Stimulated activated naive CD8-positive, alpha-beta T cell treated with anti-CD3 and anti-CD28 coated beads, Interleukin-15, Interleukin-2, amounts not matched to agents 100 ng/mL and 50 ng/mL, for 24 hours (primary cell): ENCODE measurements at regions not wholly inside any gene's neighbourhood (a gene's known extent, or its start where the extent isn't known, plus 50 kb on each side); places are given as distances from the start of the nearest gene placed in this dataset.

Experiments used
- H3K27ac Mint-ChIP-seq: one replicate; pipeline ENCODE4 v1.8.0; 2021; ENCODE audit warnings: mild to moderate bottlenecking, mixed read lengths
- H3K27me3 Mint-ChIP-seq: one replicate; pipeline ENCODE4 v1.8.0; 2021; ENCODE audit warnings: mixed read lengths
- H3K36me3 Mint-ChIP-seq: one replicate; pipeline ENCODE4 v1.8.0; 2021; ENCODE audit warnings: low read depth, mixed read lengths
- H3K4me1 Mint-ChIP-seq: one replicate; pipeline ENCODE4 v1.8.0; 2021; ENCODE audit warnings: low read depth, mixed read lengths
- H3K4me3 Mint-ChIP-seq: one replicate; pipeline ENCODE4 v1.8.0; 2021; ENCODE audit warnings: mild to moderate bottlenecking, mixed read lengths
- H3K9me3 Mint-ChIP-seq: one replicate; pipeline ENCODE4 v1.8.0; 2021; ENCODE audit warnings: mixed read lengths

DNA sequence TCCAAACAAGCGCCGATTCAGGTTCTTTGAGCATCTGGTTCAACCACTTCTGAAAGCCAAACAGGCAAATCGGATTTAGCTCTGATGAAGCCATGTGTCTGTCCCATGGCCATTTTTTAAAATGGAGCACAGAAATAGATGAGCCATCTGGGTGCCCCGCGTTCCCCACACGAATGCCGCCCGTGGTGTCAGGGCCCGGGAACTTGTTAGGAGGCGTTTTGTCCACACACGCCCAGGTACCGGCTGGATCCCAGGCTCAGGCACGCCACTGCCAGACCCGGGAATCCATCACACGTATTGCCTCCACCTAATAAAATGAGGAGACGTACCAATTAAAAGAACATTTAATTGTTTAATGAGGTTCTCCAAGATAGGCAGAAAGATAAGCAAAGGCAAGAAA lies 374.4 kb upstream of the SALL3 start:
- Mint-ChIP-seq H3K4me3 (no peak overlapping the region), H3K36me3 (no peaks in the 10 kb centered on the region), H3K4me1 (no peaks in the 10 kb centered on the region), H3K9me3 (peaks cover 8% of the 10 kb centered on the region), H3K27me3 (no peaks in the 10 kb centered on the region), H3K27ac (no peak overlapping the region)

DNA sequence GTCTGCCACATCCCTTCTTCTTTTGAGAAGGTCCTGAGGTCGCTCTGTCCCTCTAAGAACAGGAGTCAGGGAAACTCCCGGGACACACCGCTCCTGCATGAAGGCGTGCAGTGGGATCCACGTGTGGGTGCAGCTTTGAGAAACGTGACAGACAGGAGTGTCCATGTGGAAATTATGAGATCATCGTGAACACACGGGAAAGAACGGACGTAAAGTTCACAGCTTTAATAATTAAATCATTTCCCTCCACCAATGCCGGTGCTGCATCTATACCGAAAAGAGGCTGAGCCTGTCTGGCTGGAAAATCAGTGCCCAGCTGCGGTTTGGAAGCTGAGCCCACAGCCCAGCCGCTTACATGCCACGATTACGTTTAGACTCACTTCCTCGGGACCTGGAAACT lies 372.4 kb upstream of the SALL3 start:
- no peaks in the 10 kb centered on the region for H3K36me3 Mint-ChIP-seq
- peaks cover 8% of the 10 kb centered on the region for H3K9me3 Mint-ChIP-seq
- no peaks in the 10 kb centered on the region for H3K27me3 Mint-ChIP-seq
- no peak overlapping the region for H3K27ac Mint-ChIP-seq
- no peak overlapping the region for H3K4me3 Mint-ChIP-seq
- H3K4me1 Mint-ChIP-seq = no peaks in the 10 kb centered on the region

GRCh38 chr18:78607784-78608183 lies 371.8 kb upstream of the SALL3 start:
- no peak overlapping the region for H3K4me3 Mint-ChIP-seq

GRCh38 chr18:78610179-78610578 lies 369.4 kb upstream of the SALL3 start:
- peaks cover 10% of the 10 kb centered on the region for H3K9me3 Mint-ChIP-seq
- no peaks in the 10 kb centered on the region for H3K27me3 Mint-ChIP-seq
- H3K4me1 Mint-ChIP-seq = no peaks in the 10 kb centered on the region
- no peak overlapping the region for H3K4me3 Mint-ChIP-seq
- H3K36me3 Mint-ChIP-seq = no peaks in the 10 kb centered on the region
- H3K27ac Mint-ChIP-seq = no peak overlapping the region

More at GRCh38 chr18:78607784-78608183, 371.8 kb upstream of the SALL3 start:
- Mint-ChIP-seq H3K36me3 (no peaks in the 10 kb centered on the region), H3K9me3 (peaks cover 8% of the 10 kb centered on the region), H3K4me1 (no peaks in the 10 kb centered on the region), H3K27me3 (no peaks in the 10 kb centered on the region), H3K27ac (no peak overlapping the region)

GRCh38 chr18:78611201-78611800 lies 368.3 kb upstream of the SALL3 start:
- Mint-ChIP-seq H3K27me3 (no peaks in the 10 kb centered on the region), H3K4me1 (no peaks in the 10 kb centered on the region), H3K27ac (no peak overlapping the region), H3K36me3 (no peaks in the 10 kb centered on the region), H3K9me3 (peaks cover 8% of the 10 kb centered on the region), H3K4me3 (no peak overlapping the region)

- H3K27me3 Mint-ChIP-seq = no peaks in the 10 kb centered on the region
- H3K36me3 Mint-ChIP-seq = no peaks in the 10 kb centered on the region
- no peak overlapping the region for H3K27ac Mint-ChIP-seq
- peaks cover 8% of the 10 kb centered on the region for H3K9me3 Mint-ChIP-seq
- no peaks in the 10 kb centered on the region for H3K4me1 Mint-ChIP-seq
- no peak overlapping the region for H3K4me3 Mint-ChIP-seq
Measured at GRCh38 chr18:78611869-78612268, 367.7 kb upstream of the SALL3 start.

GRCh38 chr18:78612318-78612717 lies 367.3 kb upstream of the SALL3 start:
- Mint-ChIP-seq H3K27ac (no peak overlapping the region), H3K4me1 (no peaks in the 10 kb centered on the region), H3K9me3 (peaks cover 8% of the 10 kb centered on the region), H3K36me3 (no peaks in the 10 kb centered on the region), H3K4me3 (no peak overlapping the region), H3K27me3 (no peaks in the 10 kb centered on the region)

DNA sequence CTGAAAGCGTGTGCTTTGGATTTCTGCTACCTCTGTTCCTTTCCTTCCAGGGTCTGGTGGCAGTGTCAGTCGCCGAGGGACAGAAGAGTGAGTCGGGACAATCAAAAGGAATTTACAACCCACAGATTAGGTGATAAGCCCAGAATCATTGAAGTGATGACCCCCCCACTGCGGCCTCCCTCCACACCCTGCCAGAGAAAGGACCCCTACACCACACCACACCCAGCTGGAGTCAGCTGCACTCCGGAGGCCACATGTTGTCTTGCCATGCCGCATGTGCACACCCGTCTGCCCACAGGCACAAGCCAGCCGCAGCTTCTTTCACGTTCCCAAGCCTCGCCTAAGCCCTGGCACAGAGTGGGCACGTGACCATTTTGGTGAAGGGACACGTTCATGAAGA lies 366.8 kb upstream of the SALL3 start:
- no peaks in the 10 kb centered on the region for H3K27me3 Mint-ChIP-seq
- H3K27ac Mint-ChIP-seq = no peak overlapping the region
- H3K4me1 Mint-ChIP-seq = no peaks in the 10 kb centered on the region
- H3K9me3 Mint-ChIP-seq = peaks cover 8% of the 10 kb centered on the region
- H3K36me3 Mint-ChIP-seq = no peaks in the 10 kb centered on the region
- H3K4me3 Mint-ChIP-seq = no peak overlapping the region

- Mint-ChIP-seq H3K27me3 (peaks cover 3% of the 10 kb centered on the region), H3K27ac (no peak overlapping the region), H3K4me1 (no peaks in the 10 kb centered on the region), H3K9me3 (no peaks in the 10 kb centered on the region), H3K36me3 (no peaks in the 10 kb centered on the region), H3K4me3 (no peak overlapping the region)
Measured at GRCh38 chr18:78618726-78619125, 360.9 kb upstream of the SALL3 start.

DNA sequence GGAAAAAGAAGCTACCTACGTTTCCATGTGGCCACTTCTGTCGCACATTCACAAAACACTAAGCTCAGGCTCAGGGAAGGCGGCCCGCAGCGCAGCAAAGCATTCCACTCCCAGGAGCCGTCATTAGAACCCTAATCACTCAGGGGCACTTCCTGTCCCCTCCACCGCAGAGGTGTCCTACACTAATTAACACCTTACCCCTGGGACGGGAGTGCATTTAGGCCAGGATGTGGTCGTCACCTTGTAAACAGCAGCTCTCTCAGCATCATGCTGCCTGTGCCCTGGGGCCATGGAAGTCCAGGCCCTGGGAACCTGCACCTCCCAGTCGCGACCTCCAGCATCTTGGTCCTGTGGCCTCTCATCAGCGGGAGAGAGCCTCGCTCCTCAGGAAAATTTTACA lies 359.8 kb upstream of the SALL3 start:
- no peak overlapping the region for H3K27ac Mint-ChIP-seq
- no peaks in the 10 kb centered on the region for H3K36me3 Mint-ChIP-seq
- H3K4me1 Mint-ChIP-seq = no peaks in the 10 kb centered on the region
- no peaks in the 10 kb centered on the region for H3K9me3 Mint-ChIP-seq
- no peak overlapping the region for H3K4me3 Mint-ChIP-seq
- peaks cover 3% of the 10 kb centered on the region for H3K27me3 Mint-ChIP-seq

DNA sequence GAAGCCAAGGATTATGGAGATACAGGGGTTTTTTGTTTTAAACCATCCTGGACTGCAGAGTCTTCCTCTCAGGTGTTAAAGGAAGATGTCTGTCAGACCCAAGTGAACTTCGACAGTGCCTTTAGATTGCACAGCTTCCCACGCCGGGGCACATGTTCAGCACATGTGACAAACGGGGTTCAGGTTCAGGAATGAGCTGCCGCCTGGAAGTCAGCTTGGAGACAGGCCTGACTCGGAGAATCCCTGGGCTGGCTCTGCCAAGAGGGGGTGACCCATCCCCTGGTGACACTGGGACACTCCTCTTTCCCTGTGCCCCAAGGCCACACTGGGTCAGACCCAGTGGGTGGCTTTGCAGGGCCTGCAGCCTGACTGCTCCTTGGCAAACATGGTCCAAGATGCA lies 359.3 kb upstream of the SALL3 start:
- no peaks in the 10 kb centered on the region for H3K9me3 Mint-ChIP-seq
- H3K4me3 Mint-ChIP-seq = no peak overlapping the region
- H3K4me1 Mint-ChIP-seq = no peaks in the 10 kb centered on the region
- no peak overlapping the region for H3K27ac Mint-ChIP-seq
- no peaks in the 10 kb centered on the region for H3K36me3 Mint-ChIP-seq
- H3K27me3 Mint-ChIP-seq = peaks cover 5% of the 10 kb centered on the region

GRCh38 chr18:78621141-78621755 lies 358.4 kb upstream of the SALL3 start:
- Mint-ChIP-seq H3K36me3 (no peaks in the 10 kb centered on the region), H3K27me3 (peaks cover 13% of the 10 kb centered on the region), H3K27ac (no peak overlapping the region), H3K4me3 (no peak overlapping the region), H3K4me1 (no peaks in the 10 kb centered on the region), H3K9me3 (no peaks in the 10 kb centered on the region)

DNA sequence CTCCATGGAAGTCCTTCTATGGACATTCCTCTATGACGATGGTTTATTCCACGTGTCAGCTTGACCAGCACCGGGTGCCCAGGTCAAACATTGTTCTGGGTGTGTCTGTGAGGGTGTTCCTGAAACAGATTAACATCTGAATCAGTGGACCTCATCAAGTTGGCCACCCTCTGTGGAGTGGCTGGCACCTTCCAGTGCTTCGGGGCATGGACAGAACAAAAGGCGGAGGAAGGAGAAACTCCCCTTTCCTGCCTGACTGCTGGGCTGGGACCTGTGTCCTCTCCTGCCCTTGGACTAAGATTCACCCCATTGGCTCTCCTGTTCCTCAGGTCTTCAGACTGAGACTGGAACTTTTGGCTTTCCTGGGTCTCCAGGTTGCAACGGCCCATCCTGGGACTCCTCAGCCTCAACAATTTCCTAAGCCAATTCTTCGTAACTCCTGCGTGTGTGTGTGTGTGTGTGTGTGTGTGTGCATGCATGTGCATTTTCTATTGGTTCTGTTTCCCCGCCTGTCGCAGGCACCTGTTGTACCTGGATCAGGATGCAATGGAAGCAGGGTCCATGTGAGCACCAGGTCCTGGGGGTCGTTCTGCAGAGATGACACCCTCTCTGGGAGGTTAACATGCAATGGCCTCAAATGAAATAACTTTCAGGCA lies 357.2 kb upstream of the SALL3 start:
- peaks cover 18% of the 10 kb centered on the region for H3K27me3 Mint-ChIP-seq
- H3K36me3 Mint-ChIP-seq = no peaks in the 10 kb centered on the region
- no peaks in the 10 kb centered on the region for H3K4me1 Mint-ChIP-seq
- no peak overlapping the region for H3K27ac Mint-ChIP-seq
- no peaks in the 10 kb centered on the region for H3K9me3 Mint-ChIP-seq
- no peak overlapping the region for H3K4me3 Mint-ChIP-seq

DNA sequence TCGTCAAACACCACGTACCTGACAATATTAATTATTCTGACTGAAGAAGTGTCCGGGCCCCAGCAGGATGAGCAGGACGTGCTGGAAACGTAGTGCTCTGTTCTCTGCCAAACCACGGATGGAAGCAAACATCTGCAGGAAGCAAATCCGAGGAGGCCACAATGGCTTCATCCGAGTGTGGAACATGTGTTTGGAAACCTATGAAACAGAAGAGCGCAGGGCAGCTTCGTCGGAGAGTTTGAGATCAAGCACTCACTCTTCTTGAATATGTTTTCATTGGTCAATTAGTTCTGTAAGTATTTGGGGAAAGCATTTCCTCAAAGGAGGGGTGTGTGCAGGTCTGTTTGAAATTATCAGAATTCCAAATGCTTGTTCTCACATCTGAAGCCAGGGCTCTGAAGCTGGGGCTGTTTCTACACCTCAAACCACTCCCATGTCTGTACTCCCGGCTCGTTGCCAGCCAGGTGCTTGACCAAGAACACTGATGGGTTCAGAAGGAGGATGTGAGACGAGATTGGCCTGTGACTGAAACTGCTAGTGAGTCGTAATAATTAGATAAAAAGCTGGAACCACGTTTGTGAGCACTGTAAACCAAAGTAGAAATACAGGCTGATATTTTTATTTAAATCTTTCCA lies 356.6 kb upstream of the SALL3 start:
- Mint-ChIP-seq H3K27ac (no peak overlapping the region), H3K9me3 (no peaks in the 10 kb centered on the region), H3K36me3 (no peaks in the 10 kb centered on the region), H3K27me3 (peaks cover 18% of the 10 kb centered on the region), H3K4me1 (no peaks in the 10 kb centered on the region), H3K4me3 (no peak overlapping the region)

DNA sequence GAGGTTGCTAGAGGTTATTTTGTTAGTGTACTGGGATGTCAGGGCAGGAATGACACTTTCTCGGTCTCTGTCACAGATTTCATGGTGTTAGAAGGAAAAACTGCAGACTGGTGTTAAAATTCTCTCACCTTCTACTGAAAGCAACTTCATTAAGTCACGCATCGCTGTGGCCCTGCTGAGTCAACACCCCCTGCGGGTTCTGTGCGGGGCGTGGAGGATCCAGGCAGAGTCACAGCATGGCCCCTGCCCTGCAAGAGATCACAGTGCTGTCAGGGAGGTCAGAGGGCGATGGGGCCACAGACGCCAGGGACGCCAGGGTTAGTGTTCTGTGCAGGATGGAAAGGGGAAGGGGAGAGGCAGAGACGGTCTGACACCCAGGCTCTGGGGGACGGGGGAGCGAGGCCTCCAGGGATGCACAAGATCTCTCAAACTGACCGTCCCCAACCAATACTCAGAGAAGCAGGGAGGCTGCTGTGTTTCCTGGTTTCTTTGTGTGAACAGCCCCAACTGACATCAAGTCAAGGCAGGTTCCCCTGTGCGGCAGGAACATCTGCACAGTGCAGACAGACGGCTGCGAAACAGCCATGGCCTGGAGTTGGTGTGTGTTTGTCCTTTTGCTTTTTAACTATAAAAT lies 354.9 kb upstream of the SALL3 start:
- H3K4me3 Mint-ChIP-seq = no peak overlapping the region

More for the DNA sequence above, 354.9 kb upstream of the SALL3 start:
- Mint-ChIP-seq H3K36me3 (no peaks in the 10 kb centered on the region), H3K27me3 (peaks cover 18% of the 10 kb centered on the region), H3K4me1 (no peaks in the 10 kb centered on the region), H3K27ac (no peak overlapping the region), H3K9me3 (no peaks in the 10 kb centered on the region)
